SK-N-SH (cell line): ENCODE measurements at regions not wholly inside any gene's neighbourhood (a gene's known extent, or its start where the extent isn't known, plus 50 kb on each side); places are given as distances from the start of the nearest gene placed in this dataset.

ENCODE experiments used
- CTCF ChIA-PET: fragments of 300-600, 350-600 bp; formaldehyde crosslinking; extraction: SDS; loops from one replicate; lab custom pipeline; 2021; lab: Yijun Ruan, JAX
- POLR2A ChIA-PET: fragments of 350-600 bp; sonication (Branson Sonifier 250); formaldehyde crosslinking; extraction: SDS; loops from one replicate; lab custom pipeline; 2020; ENCODE audit warnings: antibody characterized with exemption, inconsistent platforms; lab: Yijun Ruan, JAX
- DNase-seq: peaks from one replicate; pipeline ENCODE4 v3.0.0; 2012
- H2AFZ ChIP-seq: fragments of 200-600 bp; sonication (generic); 2 replicates; pipeline ENCODE4 v1.8.1; 2016; ENCODE audit warnings: antibody characterized with exemption, mild to moderate bottlenecking, low read depth
- H3F3A ChIP-seq: fragments of 200-600 bp; sonication (generic); replicated peaks from 2 replicates; pipeline ENCODE3; 2016; ENCODE audit warnings: antibody characterized with exemption, mild to moderate bottlenecking; ENCODE audit not compliant: insufficient read depth
- H3K27ac ChIP-seq, 2 experiments: fragments of 200-500 bp in 1 of 2; fragments of 200-600 bp in 1 of 2; sonication (Bioruptor generic) in 1 of 2; sonication (generic), shearing (Covaris generic) in 1 of 2; 2 replicates each; pipeline versions ENCODE4 v1.5.1 to v1.6.1; 2014 to 2016; ENCODE audit warnings: low read depth in 2 of 2, inconsistent platforms in 1 of 2, low read length in 1 of 2, mild to moderate bottlenecking in 1 of 2, mixed read lengths in 1 of 2
- H3K27me3 ChIP-seq: fragments of 200-600 bp; sonication (generic), shearing (Covaris generic); 2 replicates; pipeline ENCODE4 v1.6.1; 2016; ENCODE audit warnings: mixed run types; ENCODE audit not compliant: insufficient read depth
- H3K36me3 ChIP-seq, 2 experiments: fragments of 200-500 bp in 1 of 2; fragments of 200-600 bp in 1 of 2; sonication (Bioruptor generic) in 1 of 2; sonication (generic) in 1 of 2; replicated peaks in 1 of 2; 2 replicates each; pipeline versions ENCODE3 to v1.5.1; 2014 to 2016; ENCODE audit warnings: low read length in 1 of 2, mild to moderate bottlenecking in 1 of 2; ENCODE audit not compliant: insufficient read depth in 2 of 2, control insufficient read depth in 1 of 2
- H3K4me1 ChIP-seq, 2 experiments: fragments of 200-500 bp in 1 of 2; fragments of 200-600 bp in 1 of 2; sonication (Bioruptor generic) in 1 of 2; sonication (generic), shearing (Covaris generic) in 1 of 2; 2 replicates each; pipeline versions ENCODE4 v1.5.1 to v1.6.1; 2014 to 2016; ENCODE audit warnings: low read depth in 1 of 2, low read length in 1 of 2, mixed run types in 1 of 2; ENCODE audit not compliant: insufficient read depth in 2 of 2, control insufficient read depth in 1 of 2
- H3K4me2 ChIP-seq: fragments of 200-600 bp; sonication (generic), shearing (Covaris generic); 2 replicates; pipeline ENCODE4 v1.6.1; 2017; ENCODE audit warnings: mixed run types
- H3K4me3 ChIP-seq, 2 experiments: fragments of 200-500 bp in 1 of 2; fragments of 200-600 bp in 1 of 2; sonication (Bioruptor generic) in 1 of 2; sonication (generic), shearing (Covaris generic) in 1 of 2; 2 replicates each; pipeline versions ENCODE4 v1.5.1 to v1.8.1; 2014 to 2016; ENCODE audit warnings: low read depth in 2 of 2, inconsistent platforms in 1 of 2, low read length in 1 of 2, mild to moderate bottlenecking in 1 of 2, mixed read lengths in 1 of 2, moderate library complexity in 1 of 2
- H3K79me2 ChIP-seq: fragments of 200-600 bp; sonication (generic); 2 replicates; pipeline ENCODE4 v1.8.1; 2017; ENCODE audit warnings: mild to moderate bottlenecking; ENCODE audit not compliant: insufficient read depth
- H3K9ac ChIP-seq: fragments of 200-600 bp; sonication (generic); 2 replicates; pipeline ENCODE4 v1.6.1; 2017; ENCODE audit warnings: mixed run types
- H3K9me2 ChIP-seq: fragments of 200-600 bp; sonication (generic); 2 replicates; pipeline ENCODE4 v1.6.1; 2017; ENCODE audit warnings: mixed run types
- H3K9me3 ChIP-seq: fragments of 200-600 bp; sonication (generic); 2 replicates; pipeline ENCODE4 v1.6.1; 2017; ENCODE audit warnings: mixed run types, mild to moderate bottlenecking, moderate library complexity
- H4K20me1 ChIP-seq: fragments of 200-600 bp; sonication (generic); 2 replicates; pipeline ENCODE4 v1.6.1; 2017; ENCODE audit warnings: mild to moderate bottlenecking, mixed run types; ENCODE audit not compliant: insufficient read depth
- CHD2 ChIP-seq: fragments of 150-350 bp; IDR thresholded peaks from 2 replicates; pipeline ENCODE4 v1.6.1; 2018; ENCODE audit warnings: low read length; ENCODE audit not compliant: partially characterized antibody
- CTCF ChIP-seq: fragments of 200-600 bp; sonication (generic); IDR thresholded peaks from 2 replicates; pipeline ENCODE4 v1.6.1; 2017; ENCODE audit warnings: antibody characterized with exemption, mild to moderate bottlenecking, moderate library complexity
- ELF1 ChIP-seq: IDR thresholded peaks from 2 replicates; pipeline ENCODE4 v1.4.0; 2012
- FOSL2 ChIP-seq: IDR thresholded peaks from 2 replicates; pipeline ENCODE4 v1.4.0; 2012; ENCODE audit warnings: low read depth, mild to moderate bottlenecking, moderate library complexity, borderline replicate concordance
- FOXJ3 ChIP-seq: sonication (generic); formaldehyde crosslinking; IDR thresholded peaks from 2 replicates; pipeline ENCODE4 v1.5.1; 2020; ENCODE audit warnings: mild to moderate bottlenecking, missing genetic modification reagents
- JUND ChIP-seq: IDR thresholded peaks from 2 replicates; pipeline ENCODE4 v1.4.0; 2012
- NRF1 ChIP-seq: IDR thresholded peaks from 2 replicates; pipeline ENCODE4 v1.6.1; 2012; ENCODE audit warnings: low read depth, mild to moderate bottlenecking, low read length
- PBX3 ChIP-seq: IDR thresholded peaks from 2 replicates; pipeline ENCODE4; 2012
- RAD21 ChIP-seq: IDR thresholded peaks from 2 replicates; pipeline ENCODE4 v1.6.1; 2012; ENCODE audit warnings: mild to moderate bottlenecking, low read length
- SIN3A ChIP-seq: IDR thresholded peaks from 2 replicates; pipeline ENCODE4 v1.6.1; 2012; ENCODE audit warnings: low read depth, mild to moderate bottlenecking, low read length, moderate library complexity, borderline replicate concordance
- TAF1 ChIP-seq: IDR thresholded peaks from 2 replicates; pipeline ENCODE4 v1.6.1; 2012; ENCODE audit warnings: low read depth, mild to moderate bottlenecking, low read length, moderate library complexity, borderline replicate concordance
- TEAD4 ChIP-seq: IDR thresholded peaks from 2 replicates; pipeline ENCODE4 v1.4.0; 2012; ENCODE audit warnings: mild to moderate bottlenecking, borderline replicate concordance; ENCODE audit not compliant: insufficient read depth
- USF2 ChIP-seq: fragments of 150-350 bp; IDR thresholded peaks from 2 replicates; pipeline ENCODE4 v1.6.1; 2017; ENCODE audit warnings: antibody characterized with exemption, low read length, low read depth, borderline replicate concordance
- ZBTB33 ChIP-seq: IDR thresholded peaks from 2 replicates; pipeline ENCODE4 v1.4.0; 2012; ENCODE audit warnings: low read depth, borderline replicate concordance
- WGBS: methylation state at CpG from one replicate; pipeline ENCODE4 v1.1.6; 2017; ENCODE audit warnings: low lambda C conversion rate; 5-methylcytosine and 5-hydroxymethylcytosine counted together

GRCh38 chr18:22033085-22033484, 136.3 kb upstream of the GATA6 start:
- WGBS: 26% methylated on average over 8 of the region's 8 CpGs
- H2AFZ ChIP-seq: no peak overlapping the region
- no peak overlapping the region for H3K9ac ChIP-seq
- no peak overlapping the region for H3K27ac ChIP-seq
- no peaks in the 10 kb centered on the region for H3K9me2 ChIP-seq
- peaks cover 10% of the 10 kb centered on the region for H3F3A ChIP-seq
- no peaks in the 10 kb centered on the region for H3K36me3 ChIP-seq
- POLR2A ChIA-PET: no interaction called here
- no peaks in the 10 kb centered on the region for H3K9me3 ChIP-seq
- no peak overlapping the region for H3K4me3 ChIP-seq
- TF ChIP-seq NRF1 (no peak), PBX3 (no peak), CTCF (no peak), FOSL2 (no peak), RAD21 (no peak), ELF1 (no peak), TEAD4 (no peak), ZBTB33 (no peak), FOXJ3 (CRISPR knock-in tag) (no peak), USF2 (no peak), CHD2 (no peak), TAF1 (no peak), JUND (no peak), SIN3A (no peak)
- H3K4me2 ChIP-seq: no peak overlapping the region
- peaks cover 0 to 6% of the 10 kb centered on the region in 2 experiments; a peak in 1 of 4 replicates for H3K4me1 ChIP-seq
- peaks cover 72% of the 10 kb centered on the region; the same call in 1 of the 2 replicates for H3K27me3 ChIP-seq
- H3K79me2 ChIP-seq: no peaks in the 10 kb centered on the region
- no peaks in the 10 kb centered on the region for H4K20me1 ChIP-seq
- DNase-seq: no peak
- CTCF ChIA-PET: no interaction called here
